GM15510 (cell line): ENCODE measurements at regions not wholly inside any gene's neighbourhood (a gene's known extent, or its start where the extent isn't known, plus 50 kb on each side); places are given as distances from the start of the nearest gene placed in this dataset.

Experiments used
- POLR2A ChIP-seq: IDR thresholded peaks from 3 replicates; pipeline ENCODE4 v1.6.1; 2011; ENCODE audit warnings: borderline replicate concordance; ENCODE audit not compliant: insufficient read length; ENCODE audit errors: extremely low read depth

- no peak for TF ChIP-seq POLR2A
These were observed 190.8 kb upstream of the SLC8A1 start for GRCh38 chr2:40642726-40643125.

GRCh38 chr2:40646642-40647041 lies 194.8 kb upstream of the SLC8A1 start:
- no peak for TF ChIP-seq POLR2A

GRCh38 chr2:40652155-40652554 lies 200.3 kb upstream of the SLC8A1 start:
- no peak for TF ChIP-seq POLR2A

- no peak for TF ChIP-seq POLR2A
These were observed 201.9 kb upstream of the SLC8A1 start for GRCh38 chr2:40653829-40654228.

- TF ChIP-seq POLR2A, result no peak
These were observed 202.5 kb upstream of the SLC8A1 start for GRCh38 chr2:40654346-40654745.

- TF ChIP-seq POLR2A, result no peak
These were observed 207.1 kb upstream of the SLC8A1 start for GRCh38 chr2:40658941-40659340.

- no peak for TF ChIP-seq POLR2A
These were observed 213.8 kb upstream of the SLC8A1 start for GRCh38 chr2:40665493-40666232.

GRCh38 chr2:40666398-40666797 lies 214.5 kb upstream of the SLC8A1 start:
- no peak for TF ChIP-seq POLR2A

- TF ChIP-seq POLR2A, result no peak
These were observed 216.5 kb upstream of the SLC8A1 start for GRCh38 chr2:40668425-40668824.

- no peak for TF ChIP-seq POLR2A
These were observed 228.7 kb upstream of the SLC8A1 start for GRCh38 chr2:40680547-40680946.

GRCh38 chr2:40690036-40690435 lies 238.1 kb upstream of the SLC8A1 start:
- TF ChIP-seq POLR2A, result no peak

GRCh38 chr2:40690525-40690924 lies 238.6 kb upstream of the SLC8A1 start:
- no peak for TF ChIP-seq POLR2A

GRCh38 chr2:40700231-40700954 lies 248.5 kb upstream of the SLC8A1 start:
- TF ChIP-seq POLR2A, result no peak

- TF ChIP-seq POLR2A, result no peak
These were observed 265.0 kb upstream of the SLC8A1 start for GRCh38 chr2:40716879-40717278.

- no peak for TF ChIP-seq POLR2A
These were observed 267.5 kb upstream of the SLC8A1 start for GRCh38 chr2:40719414-40719813.

GRCh38 chr2:40721595-40721994 lies 269.7 kb upstream of the SLC8A1 start:
- TF ChIP-seq POLR2A, result no peak
